HG03439 (cell line): ENCODE measurements at regions not wholly inside any gene's neighbourhood (a gene's known extent, or its start where the extent isn't known, plus 50 kb on each side); places are given as distances from the start of the nearest gene placed in this dataset.

Experiments used
- ATAC-seq: cut with Tn5 transposase; IDR thresholded peaks from one replicate; pipeline ENCODE4 v1.9.1; 2021; ENCODE audit warnings: mild to moderate bottlenecking, moderate library complexity; ENCODE audit not compliant: unreplicated experiment

- no peak for ATAC-seq
Measured at GRCh38 chr15:89421219-89421618, 75.2 kb downstream of the RHCG start.

DNA sequence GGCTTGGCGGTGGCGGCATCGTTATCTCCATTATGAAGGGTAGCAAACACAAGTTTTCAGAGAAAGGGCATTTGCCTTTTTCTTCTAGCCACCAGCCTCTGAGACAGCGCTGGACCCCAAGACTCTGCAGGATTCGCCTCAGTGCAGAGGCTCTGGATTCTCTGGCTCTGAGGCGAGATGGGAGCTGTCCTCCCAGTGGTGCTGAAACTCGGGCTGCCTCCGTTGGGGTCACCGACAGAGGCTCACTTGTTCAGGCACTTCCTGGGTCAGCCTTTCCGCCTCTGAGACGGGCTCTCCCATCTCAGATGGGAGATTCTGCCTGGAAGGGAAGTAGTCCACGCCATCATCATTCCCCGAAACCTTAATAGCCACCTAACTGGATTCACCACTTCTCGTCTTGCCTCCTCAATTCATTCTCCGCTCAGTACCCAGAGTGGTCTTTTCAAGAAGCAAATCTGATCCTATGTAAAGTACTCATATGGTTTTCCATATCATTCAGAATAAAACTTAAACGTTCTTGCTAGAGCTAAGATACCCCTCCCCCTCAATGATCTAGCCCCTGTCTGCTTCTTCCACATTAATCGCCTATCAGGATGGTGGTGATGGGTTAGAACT is 76.9 kb downstream of the RHCG start:
- no peak for ATAC-seq

DNA sequence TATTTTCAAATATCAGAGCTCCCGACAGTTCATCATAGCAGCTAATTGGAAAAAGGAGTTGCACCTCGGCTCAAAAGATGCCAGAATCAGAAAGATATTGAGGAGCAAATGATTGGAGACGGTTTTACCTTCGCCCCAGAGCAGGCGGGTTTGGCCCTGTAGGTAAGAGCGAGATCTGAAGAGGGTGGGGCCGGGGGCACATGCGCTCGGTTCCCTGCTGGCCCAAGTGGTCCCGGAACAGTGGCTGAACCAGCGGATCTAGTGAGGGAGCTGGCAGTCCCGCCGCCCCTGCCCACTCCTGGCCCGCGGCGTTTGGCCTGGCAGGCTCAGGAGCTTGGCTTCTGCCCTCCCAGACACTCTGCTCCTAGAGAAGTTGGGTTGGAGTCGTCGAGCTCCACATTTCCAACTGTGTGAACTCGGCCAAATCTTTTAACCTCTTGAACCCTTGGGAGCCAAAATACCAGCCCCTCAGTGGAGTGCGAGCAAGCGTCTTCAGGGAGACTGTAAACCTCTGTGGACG is 79.1 kb downstream of the RHCG start:
- no peak for ATAC-seq

GRCh38 chr15:89416339-89417183 is 79.8 kb downstream of the RHCG start:
- peak; percentile 70 for ATAC-seq

DNA sequence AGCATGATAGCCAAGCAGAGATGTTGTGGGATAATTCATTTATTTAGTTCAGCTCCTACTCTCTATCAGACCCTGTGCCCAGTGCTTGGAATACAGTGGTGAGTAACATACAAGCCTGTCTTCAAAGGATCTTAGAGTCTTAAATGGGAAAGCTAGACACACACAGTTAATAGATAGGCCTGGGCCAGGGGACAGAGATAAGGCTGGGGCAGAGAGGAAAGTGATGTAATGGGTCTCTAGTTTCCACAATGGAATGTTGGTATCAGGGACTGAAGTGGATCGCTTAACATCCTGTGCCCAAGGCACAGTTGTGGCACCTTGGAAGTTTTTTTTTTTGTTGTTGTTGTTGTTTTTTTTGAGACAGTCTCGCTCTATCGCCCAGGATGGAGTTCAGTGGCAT is 79.9 kb upstream of the POLG start:
- no peak for ATAC-seq

DNA sequence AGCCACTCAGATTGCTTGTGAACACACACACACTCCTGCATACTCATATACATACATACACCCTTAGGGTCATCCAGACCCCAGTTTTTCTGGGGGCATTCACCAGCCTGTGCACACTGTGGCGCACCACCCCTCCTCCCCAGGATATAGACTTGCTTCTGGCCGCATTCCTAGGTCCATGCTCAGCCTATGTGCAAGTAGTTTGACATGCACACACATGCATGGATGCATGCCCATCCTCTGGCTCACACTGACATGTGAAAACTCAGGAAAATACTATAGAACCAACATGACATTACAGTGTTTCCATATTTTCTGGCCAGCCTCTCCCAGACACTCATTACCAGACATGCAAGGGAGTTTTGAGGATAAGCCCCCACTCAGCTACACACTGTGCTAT is 79.3 kb upstream of the POLG start:
- ATAC-seq: no peak

GRCh38 chr15:89412905-89413411 is 78.3 kb upstream of the POLG start:
- ATAC-seq: no peak

- no peak for ATAC-seq
Measured at GRCh38 chr15:89410039-89410435, 75.4 kb upstream of the POLG start.

GRCh38 chr15:89409184-89410038 is 74.8 kb upstream of the POLG start:
- no peak for ATAC-seq

- ATAC-seq: no peak
Measured at GRCh38 chr15:89408372-89409183, 74.0 kb upstream of the POLG start.

DNA sequence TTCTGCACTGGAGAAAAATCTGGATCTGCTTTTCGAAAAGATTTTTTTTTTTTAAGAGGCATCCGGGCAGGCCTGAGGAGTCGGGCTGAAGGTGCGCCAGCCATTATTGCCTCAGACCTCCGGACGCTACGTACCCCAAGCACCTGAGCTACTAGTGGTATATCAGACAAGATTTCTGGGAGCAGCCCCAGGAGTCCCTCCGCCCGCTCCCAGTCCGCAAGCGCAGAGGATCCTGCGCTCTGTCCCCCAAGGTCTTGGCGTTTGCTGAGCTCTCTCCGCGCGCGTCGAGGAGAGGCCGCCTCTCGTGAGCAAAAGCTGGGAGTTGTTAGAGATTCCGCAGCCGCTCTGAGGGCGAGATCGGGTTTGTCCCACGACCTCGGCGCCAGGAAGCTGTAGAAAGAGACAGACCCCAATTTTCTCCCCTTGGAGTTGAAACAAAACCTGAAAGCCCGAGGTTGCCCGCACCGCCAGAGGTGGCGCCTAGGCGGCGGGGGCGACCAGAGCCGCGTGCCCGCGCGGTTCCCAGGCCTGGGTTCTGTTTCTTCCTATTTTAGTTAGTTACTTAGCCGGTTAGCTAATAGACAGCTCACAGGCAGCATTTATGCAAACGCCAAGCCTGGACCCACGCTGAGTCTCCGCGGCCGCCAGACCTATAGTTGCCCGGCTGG is 72.5 kb upstream of the POLG start:
- no peak for ATAC-seq

DNA sequence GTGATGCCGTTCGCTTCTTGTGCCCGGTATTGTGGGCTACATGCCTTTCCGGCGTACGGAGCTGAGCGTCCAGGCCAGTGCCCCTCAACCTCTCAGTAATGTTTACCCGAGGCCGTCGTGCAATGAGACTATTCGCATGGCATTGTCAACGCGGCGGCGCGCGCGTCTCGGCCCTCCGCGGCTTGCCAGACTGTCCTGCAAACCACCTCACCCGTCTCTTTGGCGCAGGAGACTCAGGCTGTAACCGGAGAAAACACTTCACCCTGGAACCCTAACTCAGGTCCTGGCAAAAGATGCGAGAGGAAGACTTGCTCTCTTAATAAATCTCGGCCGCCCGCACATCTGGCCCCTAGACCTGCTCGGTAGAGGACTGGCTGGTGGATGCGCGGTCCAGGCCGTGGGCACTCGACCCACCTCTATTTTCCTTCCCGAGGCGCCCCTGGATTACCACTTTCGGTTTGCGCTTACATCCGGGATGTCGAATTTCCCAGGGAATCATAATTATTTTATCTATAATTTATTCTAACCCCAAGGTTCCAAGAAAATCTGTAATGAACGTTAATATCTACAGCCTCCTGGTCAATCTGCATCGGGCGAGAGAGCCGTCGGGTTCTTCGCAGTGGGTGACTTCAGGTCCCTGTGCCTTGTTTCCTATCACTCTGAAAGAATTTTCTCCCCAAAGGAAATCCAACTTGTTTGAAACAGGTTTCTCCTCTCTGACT is 71.8 kb upstream of the POLG start:
- no peak for ATAC-seq

GRCh38 chr15:89405494-89405893 is 70.9 kb upstream of the POLG start:
- no peak for ATAC-seq

DNA sequence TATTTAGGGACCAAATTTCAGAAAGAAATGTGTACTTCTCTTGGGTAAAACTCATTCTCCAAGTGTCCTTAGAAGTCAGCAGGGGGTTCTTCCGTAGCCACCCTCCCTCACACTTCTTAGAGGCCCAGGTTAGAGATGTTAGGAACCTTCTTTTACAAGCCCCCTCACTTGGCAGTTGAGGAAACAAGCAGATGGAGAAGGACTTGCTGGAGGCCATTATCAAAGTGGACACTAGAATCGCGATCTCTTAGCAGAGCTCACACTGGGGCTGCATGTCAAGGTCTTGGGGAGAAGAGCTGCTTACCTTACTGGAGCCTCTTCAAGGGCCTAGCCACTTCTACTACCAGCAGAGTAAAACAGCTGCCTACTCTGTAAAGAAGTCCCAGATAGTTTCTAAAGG is 69.4 kb upstream of the POLG start:
- ATAC-seq: no peak

DNA sequence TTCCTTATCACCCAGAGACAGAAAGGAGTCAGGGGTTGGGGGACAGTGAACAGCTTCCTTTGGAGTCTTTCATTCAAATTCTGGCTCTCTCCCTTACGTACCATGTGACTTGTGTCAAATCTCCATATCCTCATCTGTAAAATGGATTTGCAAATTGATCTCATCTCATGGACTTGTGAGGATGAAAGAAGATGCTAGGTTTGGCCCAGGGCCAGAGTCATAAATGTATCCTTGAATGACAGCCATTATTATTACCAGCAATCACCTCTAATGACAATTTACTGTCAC is 67.8 kb upstream of the POLG start:
- ATAC-seq: no peak

DNA sequence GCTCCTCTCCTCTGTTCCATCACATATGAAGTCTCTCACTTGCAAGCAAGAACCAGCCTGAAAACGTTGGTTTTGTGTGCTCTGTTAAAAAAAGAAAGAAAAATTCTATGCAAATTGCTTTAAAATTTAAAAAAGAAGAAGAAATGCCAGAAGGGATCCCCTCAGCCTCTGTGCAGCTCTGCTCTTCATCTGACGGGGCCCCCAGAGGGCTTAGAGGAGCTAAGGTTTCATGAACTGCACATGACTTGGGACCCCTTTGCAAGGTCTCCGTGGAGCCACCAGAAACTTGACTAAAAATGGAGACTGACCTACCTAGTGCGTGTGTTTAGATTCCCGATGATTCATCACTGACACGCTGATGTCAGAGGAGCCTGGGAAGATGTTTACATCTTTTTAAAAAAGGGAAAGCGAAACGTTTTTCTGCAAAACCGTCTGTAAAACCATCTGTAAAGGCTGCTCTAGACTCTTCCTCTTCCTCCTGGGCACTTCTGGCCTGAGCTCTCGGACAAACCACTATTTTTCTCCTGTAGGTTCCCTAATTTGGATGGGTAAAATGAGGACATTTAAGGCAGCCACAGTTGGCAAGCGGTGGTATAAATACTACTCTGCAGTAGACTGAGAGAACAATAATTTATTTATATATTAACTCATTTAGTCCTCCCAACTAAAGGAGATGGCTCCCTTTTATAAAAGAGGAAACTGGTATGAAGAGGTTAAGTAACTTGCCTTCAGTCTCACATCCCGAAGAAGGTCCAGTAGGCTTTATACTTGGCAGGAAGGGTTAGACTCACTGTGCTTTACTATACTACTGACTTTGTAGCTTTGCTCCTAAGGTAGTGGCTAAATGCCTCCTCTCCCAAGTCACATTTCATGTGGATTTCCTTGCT is 67.2 kb upstream of the POLG start:
- ATAC-seq: no peak

DNA sequence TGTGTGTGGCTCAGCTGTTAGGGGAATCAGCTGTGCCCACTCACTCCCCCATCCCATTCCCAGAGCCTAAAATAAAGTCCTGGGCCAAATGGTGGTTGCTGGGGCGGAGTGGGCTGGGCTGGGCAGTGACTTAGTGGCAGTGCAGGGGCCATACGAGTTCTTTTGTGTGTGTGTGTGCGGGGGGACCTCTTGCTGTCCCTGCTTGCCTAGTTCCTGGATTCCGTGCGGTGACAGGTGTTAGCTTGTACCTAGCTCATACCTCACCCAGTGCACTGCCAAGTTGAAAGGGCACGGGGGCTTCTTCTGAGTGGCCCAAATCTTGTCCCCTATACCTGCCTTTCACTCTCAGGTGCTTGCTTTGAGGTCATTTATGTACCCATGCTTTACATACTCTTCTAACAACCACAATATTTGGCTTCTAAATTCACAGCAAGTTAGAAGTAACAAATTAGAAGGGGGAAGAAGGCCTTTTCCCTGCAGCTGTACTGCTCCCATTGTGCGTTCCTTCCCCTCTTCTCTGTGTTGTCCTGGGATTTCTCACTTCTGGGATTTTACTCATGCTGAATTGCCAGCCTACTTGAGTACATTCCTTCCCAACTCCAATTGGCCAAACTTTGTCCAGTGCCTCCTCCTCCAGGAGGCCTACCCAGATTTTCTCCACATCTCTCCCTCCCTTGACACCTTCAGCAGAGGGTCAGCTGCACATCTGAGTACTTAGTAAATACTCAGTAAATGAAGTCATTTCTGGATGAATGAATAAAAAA is 66.3 kb upstream of the POLG start:
- ATAC-seq: no peak
